OCI-LY7 (cell line): ENCODE measurements at regions not wholly inside any gene's neighbourhood (a gene's known extent, or its start where the extent isn't known, plus 50 kb on each side); places are given as distances from the start of the nearest gene placed in this dataset.

Source experiments
- EZH2phosphoT487 ChIP-seq: fragments of 200-600 bp; sonication (generic); IDR thresholded peaks from 2 replicates; pipeline ENCODE4 v1.6.1; 2018; ENCODE audit warnings: low read depth, borderline replicate concordance, mild to moderate bottlenecking, mixed run types, antibody characterized with exemption, low read length, moderate library complexity, mixed read lengths
- TF ChIP-seq, protein P1 (sequence below): fragments of 200-600 bp; sonication (generic); conservative IDR thresholded peaks from 2 replicates; pipeline ENCODE4 v1.5.1; 2014; ENCODE audit warnings: mild to moderate bottlenecking, antibody characterized with exemption, low read length, moderate library complexity, mixed read lengths

DNA sequence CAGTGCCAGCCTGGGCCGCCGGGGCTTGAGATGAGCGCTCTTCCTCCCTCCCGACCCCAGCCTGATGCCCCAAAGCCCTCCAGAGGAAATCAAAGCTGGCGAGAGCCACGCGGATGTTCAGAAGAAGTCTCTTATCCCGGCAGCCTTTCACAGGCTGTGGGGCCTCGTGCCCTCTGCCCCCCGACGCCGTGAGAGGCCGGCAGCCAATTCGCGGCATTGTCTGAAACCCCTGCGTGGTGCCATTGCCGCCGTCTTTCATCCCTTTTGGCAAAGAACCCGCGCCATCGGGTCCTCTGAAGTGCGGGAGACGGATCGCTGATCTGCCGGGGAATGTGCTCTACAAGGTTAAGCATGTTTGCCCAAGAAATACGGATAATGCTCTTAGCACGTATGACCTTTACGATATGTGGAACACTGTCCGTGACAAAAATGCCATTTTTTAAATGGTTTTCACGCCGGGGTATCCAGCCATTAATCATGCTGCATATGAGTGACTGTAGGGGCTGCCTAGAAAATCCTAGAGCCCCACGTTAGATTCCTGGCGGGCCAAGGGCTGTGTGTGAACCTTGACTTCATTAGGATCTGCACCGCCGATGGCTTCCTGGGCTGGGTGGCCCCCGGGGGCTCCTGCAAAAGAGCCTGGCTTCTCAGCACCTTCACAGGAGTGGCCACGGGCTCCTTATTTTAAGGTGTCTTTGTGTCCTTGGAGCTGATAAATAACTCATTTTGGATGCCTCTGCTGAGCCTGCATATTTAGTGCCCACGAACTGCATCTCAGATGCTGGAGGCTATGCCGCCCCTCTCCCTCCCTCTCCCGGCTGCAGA, 165.1 kb upstream of the TNRC6C start:
- TF ChIP-seq, protein P1, sequence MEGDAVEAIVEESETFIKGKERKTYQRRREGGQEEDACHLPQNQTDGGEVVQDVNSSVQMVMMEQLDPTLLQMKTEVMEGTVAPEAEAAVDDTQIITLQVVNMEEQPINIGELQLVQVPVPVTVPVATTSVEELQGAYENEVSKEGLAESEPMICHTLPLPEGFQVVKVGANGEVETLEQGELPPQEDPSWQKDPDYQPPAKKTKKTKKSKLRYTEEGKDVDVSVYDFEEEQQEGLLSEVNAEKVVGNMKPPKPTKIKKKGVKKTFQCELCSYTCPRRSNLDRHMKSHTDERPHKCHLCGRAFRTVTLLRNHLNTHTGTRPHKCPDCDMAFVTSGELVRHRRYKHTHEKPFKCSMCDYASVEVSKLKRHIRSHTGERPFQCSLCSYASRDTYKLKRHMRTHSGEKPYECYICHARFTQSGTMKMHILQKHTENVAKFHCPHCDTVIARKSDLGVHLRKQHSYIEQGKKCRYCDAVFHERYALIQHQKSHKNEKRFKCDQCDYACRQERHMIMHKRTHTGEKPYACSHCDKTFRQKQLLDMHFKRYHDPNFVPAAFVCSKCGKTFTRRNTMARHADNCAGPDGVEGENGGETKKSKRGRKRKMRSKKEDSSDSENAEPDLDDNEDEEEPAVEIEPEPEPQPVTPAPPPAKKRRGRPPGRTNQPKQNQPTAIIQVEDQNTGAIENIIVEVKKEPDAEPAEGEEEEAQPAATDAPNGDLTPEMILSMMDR = no peak
- TF ChIP-seq EZH2phosphoT487 = no peak
